ENCODE measurements at regions not wholly inside any gene's neighbourhood (a gene's known extent, or its start where the extent isn't known, plus 50 kb on each side); places are given as distances from the start of the nearest gene placed in this dataset.

- TF ChIP-seq USF2 (IDR thresholded peaks at IDR 0.05; ENCODE audit: borderline replicate concordance, low read depth, low read length) (no peak), GABPA (IDR thresholded peaks at IDR 0.05; ENCODE audit: low read depth) (no peak), PBX3 (IDR thresholded peaks at IDR 0.05) (no peak), RAD21 (IDR thresholded peaks at IDR 0.05; ENCODE audit: low read length) (no peak), FOXJ3 (CRISPR knock-in tag; IDR thresholded peaks at IDR 0.05) (no peak), POLR2AphosphoS5 (IDR thresholded peaks at IDR 0.05; ENCODE audit: low read depth, low read length) (no peak)
Observed at GRCh38 chr1:98294127-98294526, 367.4 kb upstream of the SNX7 start (continued).

- Histone ChIP-seq H3K79me2 (ENCODE audit: insufficient read depth) (no peaks in the 10 kb centered on the region), H3K4me3 (ENCODE audit: low read depth in 2 of 2, low read length in 1 of 2) (no peak overlapping the region), H2AFZ (ENCODE audit: low read depth) (no peak overlapping the region), H3K9me2 (no peaks in the 10 kb centered on the region), H4K20me1 (ENCODE audit: insufficient read depth) (no peaks in the 10 kb centered on the region), H3K9ac (no peak overlapping the region), H3K36me3 (replicated peaks in 1 of 2; ENCODE audit: control insufficient read depth in 1 of 2, insufficient read depth in 2 of 2, low read length in 1 of 2) (no peaks in the 10 kb centered on the region), H3K4me1 (ENCODE audit: control insufficient read depth in 1 of 2, insufficient read depth in 2 of 2, low read depth in 1 of 2, low read length in 1 of 2) (no peaks in the 10 kb centered on the region; a peak in 1 of 4 replicates), H3K9me3 (no peaks in the 10 kb centered on the region), H3F3A (replicated peaks; ENCODE audit: insufficient read depth) (no peaks in the 10 kb centered on the region), H3K27ac (ENCODE audit: low read depth in 2 of 2, low read length in 1 of 2) (no peak overlapping the region), H3K27me3 (ENCODE audit: insufficient read depth) (no peaks in the 10 kb centered on the region), H3K4me2 (no peak overlapping the region)
- no peak for DNase-seq
- no peak for TF ChIP-seq IRF3 (IDR thresholded peaks at IDR 0.05; ENCODE audit: low read depth, low read length)
- TF ChIP-seq NFIC (IDR thresholded peaks at IDR 0.05; ENCODE audit: borderline replicate concordance), result no peak
- CTCF ChIA-PET, result interaction anchor here (0.7 kb wide), 1 partner anchor 148 kb away, joined by 3 read pairs; no protein-coding TSS in a partner anchor
- POLR2A ChIA-PET, result no interaction called here
Observed at GRCh38 chr1:98292994-98293393, 368.5 kb upstream of the SNX7 start.

GRCh38 chr1:98289311-98289710 is 368.5 kb upstream of the DPYD start:
- no peak for DNase-seq
- Histone ChIP-seq H3K36me3 (replicated peaks in 1 of 2; ENCODE audit: control insufficient read depth in 1 of 2, insufficient read depth in 2 of 2, low read length in 1 of 2) (no peaks in the 10 kb centered on the region), H3K9me3 (no peaks in the 10 kb centered on the region), H3K27me3 (ENCODE audit: insufficient read depth) (no peaks in the 10 kb centered on the region), H3K4me2 (no peak overlapping the region), H3K79me2 (ENCODE audit: insufficient read depth) (no peaks in the 10 kb centered on the region), H3K4me1 (ENCODE audit: control insufficient read depth in 1 of 2, insufficient read depth in 2 of 2, low read depth in 1 of 2, low read length in 1 of 2) (no peaks in the 10 kb centered on the region; a peak in 1 of 4 replicates), H4K20me1 (ENCODE audit: insufficient read depth) (no peaks in the 10 kb centered on the region), H3K27ac (ENCODE audit: low read depth in 2 of 2, low read length in 1 of 2) (no peak overlapping the region), H3K4me3 (ENCODE audit: low read depth in 2 of 2, low read length in 1 of 2) (no peak overlapping the region), H3K9ac (no peak overlapping the region), H3F3A (replicated peaks; ENCODE audit: insufficient read depth) (no peaks in the 10 kb centered on the region), H3K9me2 (no peaks in the 10 kb centered on the region), H2AFZ (ENCODE audit: low read depth) (no peak overlapping the region)
- POLR2A ChIA-PET, result no interaction called here
- CTCF ChIA-PET, result interaction anchor here (1.3 to 1.5 kb wide), 2 partner anchors 26 to 179 kb away, joined by 3 to 4 read pairs; no protein-coding TSS in a partner anchor
- 95% methylated on average over 1 of the region's 1 CpG for WGBS (ENCODE audit: low lambda C conversion rate)
- TF ChIP-seq RCOR1 (IDR thresholded peaks at IDR 0.05; ENCODE audit: low read length), result no peak
- TF ChIP-seq RAD21 (IDR thresholded peaks at IDR 0.05; ENCODE audit: low read length), result no peak
- no peak for TF ChIP-seq MEF2A (IDR thresholded peaks at IDR 0.05; ENCODE audit: borderline replicate concordance, low read depth)
- no peak for TF ChIP-seq NRF1 (IDR thresholded peaks at IDR 0.05; ENCODE audit: low read depth, low read length)
- no peak for TF ChIP-seq EZH2phosphoT487 (IDR thresholded peaks at IDR 0.05; ENCODE audit: borderline replicate concordance, low read depth)
- TF ChIP-seq NFIC (IDR thresholded peaks at IDR 0.05; ENCODE audit: borderline replicate concordance), result no peak
- no peak for TF ChIP-seq TCF12 (IDR thresholded peaks at IDR 0.05)
- no peak for TF ChIP-seq REST (IDR thresholded peaks at IDR 0.05; ENCODE audit: low read depth, low read length)
- no peak for TF ChIP-seq SIN3A (IDR thresholded peaks at IDR 0.05; ENCODE audit: borderline replicate concordance, low read depth, low read length)
- no peak for TF ChIP-seq ELF1 (IDR thresholded peaks at IDR 0.05)
- no peak for TF ChIP-seq CTCF (IDR thresholded peaks at IDR 0.05)
- no peak for TF ChIP-seq TAF1 (IDR thresholded peaks at IDR 0.05; ENCODE audit: borderline replicate concordance, low read depth, low read length)
- no peak for TF ChIP-seq GABPA (IDR thresholded peaks at IDR 0.05; ENCODE audit: low read depth)
